Fibroblast of lung (primary cell): ENCODE measurements at regions not wholly inside any gene's neighbourhood (a gene's known extent, or its start where the extent isn't known, plus 50 kb on each side); places are given as distances from the start of the nearest gene placed in this dataset.

ENCODE experiments used
- CTCF ChIP-seq, 2 donors: IDR thresholded peaks in 1 of 2; conservative IDR thresholded peaks in 1 of 2; 1 replicate in 1 of 2; 2 replicates in 1 of 2; pipeline ENCODE4 v1.5.1; 2011 to 2012; ENCODE audit warnings: low read length in 2 of 2, control low read depth in 1 of 2, inconsistent platforms in 1 of 2, low read depth in 1 of 2, mild to moderate bottlenecking in 1 of 2
- EZH2 ChIP-seq: IDR thresholded peaks from 2 replicates; pipeline ENCODE4 v1.5.1; 2012; ENCODE audit warnings: low read length, control low read depth, mild to moderate bottlenecking; ENCODE audit errors: missing control alignments

GRCh38 chr2:194564422-194564821 lies 1092.6 kb upstream of the SLC39A10 start:
- no peak for TF ChIP-seq CTCF (conservative IDR thresholded peaks at IDR 0.05 in 1 of 2, IDR thresholded peaks at IDR 0.05 in 1 of 2; ENCODE audit: low read depth in 1 of 2, low read length in 2 of 2)
- no peak for TF ChIP-seq EZH2
